ENCODE measurements at regions not wholly inside any gene's neighbourhood (a gene's known extent, or its start where the extent isn't known, plus 50 kb on each side); places are given as distances from the start of the nearest gene placed in this dataset.

DNA sequence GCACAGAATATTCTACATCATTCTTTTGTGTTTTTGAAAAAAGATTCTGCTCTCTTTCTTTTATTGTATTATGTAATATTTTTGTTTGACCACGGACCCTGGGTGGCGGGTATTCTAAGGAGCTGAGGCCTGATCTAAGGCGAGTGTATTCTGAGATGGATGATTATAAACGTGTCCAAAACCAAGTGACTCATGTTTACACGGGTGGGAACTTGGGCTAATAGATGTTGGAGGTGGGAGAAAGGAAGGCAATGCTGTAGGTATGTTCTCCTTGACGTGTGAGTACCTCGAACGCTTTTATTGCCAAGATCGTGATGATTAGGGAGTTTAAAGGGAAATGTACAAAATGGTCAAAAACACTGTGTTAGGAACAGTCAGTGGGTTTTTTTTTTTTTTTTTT is 188.9 kb upstream of the FAT1 start:
- DNase-seq: no peak
- in situ Hi-C loops (cut with MboI; ENCODE audit: low pct_ligation_motif_present in 1 of 4, low pct_unique_long_range_greater_than_20kb in 1 of 4, low sequenced_read_pairs in 3 of 4): no loop called here
- no peaks in the 10 kb centered on the region for H3K9me3 ChIP-seq
- no peaks in the 10 kb centered on the region for H3K27me3 ChIP-seq
- H3K4me1 ChIP-seq: no peaks in the 10 kb centered on the region
- 67 to 69% methylated on average over 5 to 9 of the region's 9 CpGs for WGBS, 2 donors (ENCODE audit: low coverage in 1 of 2)
- no peaks in the 10 kb centered on the region for H3K36me3 ChIP-seq
- TF ChIP-seq EP300 (IDR thresholded peaks at IDR 0.05; ENCODE audit: low read depth) (no peak), POLR2AphosphoS5 (IDR thresholded peaks at IDR 0.05) (no peak), POLR2A (IDR thresholded peaks at IDR 0.05) (no peak)
- TF ChIP-seq, protein P1, sequence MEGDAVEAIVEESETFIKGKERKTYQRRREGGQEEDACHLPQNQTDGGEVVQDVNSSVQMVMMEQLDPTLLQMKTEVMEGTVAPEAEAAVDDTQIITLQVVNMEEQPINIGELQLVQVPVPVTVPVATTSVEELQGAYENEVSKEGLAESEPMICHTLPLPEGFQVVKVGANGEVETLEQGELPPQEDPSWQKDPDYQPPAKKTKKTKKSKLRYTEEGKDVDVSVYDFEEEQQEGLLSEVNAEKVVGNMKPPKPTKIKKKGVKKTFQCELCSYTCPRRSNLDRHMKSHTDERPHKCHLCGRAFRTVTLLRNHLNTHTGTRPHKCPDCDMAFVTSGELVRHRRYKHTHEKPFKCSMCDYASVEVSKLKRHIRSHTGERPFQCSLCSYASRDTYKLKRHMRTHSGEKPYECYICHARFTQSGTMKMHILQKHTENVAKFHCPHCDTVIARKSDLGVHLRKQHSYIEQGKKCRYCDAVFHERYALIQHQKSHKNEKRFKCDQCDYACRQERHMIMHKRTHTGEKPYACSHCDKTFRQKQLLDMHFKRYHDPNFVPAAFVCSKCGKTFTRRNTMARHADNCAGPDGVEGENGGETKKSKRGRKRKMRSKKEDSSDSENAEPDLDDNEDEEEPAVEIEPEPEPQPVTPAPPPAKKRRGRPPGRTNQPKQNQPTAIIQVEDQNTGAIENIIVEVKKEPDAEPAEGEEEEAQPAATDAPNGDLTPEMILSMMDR (IDR thresholded peaks at IDR 0.05): no peak
- no peak overlapping the region for H3K27ac ChIP-seq
- intact Hi-C loops (cut with DNase I; ENCODE audit: low total_unique reads): no loop called here
- no peak overlapping the region for H3K4me3 ChIP-seq

DNA sequence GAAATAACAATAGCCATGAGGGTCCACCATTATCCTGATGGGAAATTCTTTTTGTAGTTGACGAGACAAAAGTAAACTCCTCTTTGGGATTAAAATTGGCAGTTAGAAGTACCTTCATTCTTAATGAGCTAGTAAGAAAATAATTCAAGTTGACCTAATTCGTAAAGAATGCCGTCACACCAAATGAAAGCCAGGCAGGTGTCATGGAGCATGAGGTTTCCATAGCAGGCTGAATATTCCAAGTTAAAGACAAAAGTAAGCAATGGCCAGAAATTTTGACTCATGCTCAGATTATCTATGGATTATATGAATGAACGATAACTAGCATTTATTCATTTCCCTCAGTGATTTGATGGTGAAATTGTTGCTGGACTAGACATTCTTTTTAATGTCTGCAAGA is 192.2 kb upstream of the FAT1 start:
- Histone ChIP-seq H3K27me3 (no peaks in the 10 kb centered on the region), H3K4me1 (no peaks in the 10 kb centered on the region), H3K4me3 (no peak overlapping the region), H3K36me3 (no peaks in the 10 kb centered on the region), H3K9me3 (no peaks in the 10 kb centered on the region), H3K27ac (no peak overlapping the region)
- DNase-seq: no peak
- intact Hi-C loops (cut with DNase I; ENCODE audit: low total_unique reads): no loop called here
- TF ChIP-seq, protein P1 (IDR thresholded peaks at IDR 0.05): no peak
- WGBS, 2 donors (ENCODE audit: low coverage in 1 of 2): 84 to 90% methylated on average over 4 of the region's 4 CpGs
- in situ Hi-C loops (cut with MboI; ENCODE audit: low pct_ligation_motif_present in 1 of 4, low pct_unique_long_range_greater_than_20kb in 1 of 4, low sequenced_read_pairs in 3 of 4): no loop called here

DNA sequence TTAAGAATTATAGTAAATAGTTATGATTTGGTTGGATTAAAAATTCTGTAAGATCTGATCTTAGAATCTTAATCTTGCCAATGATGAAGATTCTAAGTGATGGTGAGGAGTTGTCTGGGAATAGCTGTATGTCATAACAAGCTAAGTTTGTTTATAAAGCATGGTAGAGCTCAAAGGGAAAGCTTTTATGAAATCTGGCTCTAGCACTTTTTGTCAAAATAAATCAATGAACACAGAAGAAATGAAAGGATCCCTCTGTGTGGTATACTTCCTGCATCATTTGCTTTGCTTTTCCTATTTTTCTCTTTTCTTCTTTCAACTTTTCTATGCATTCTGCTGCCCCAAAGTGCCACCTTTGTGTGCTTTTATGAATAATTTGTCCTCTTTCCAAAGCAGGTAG is 193.5 kb upstream of the FAT1 start:
- H3K9me3 ChIP-seq: no peaks in the 10 kb centered on the region
- H3K27ac ChIP-seq: no peak overlapping the region
- in situ Hi-C loops (cut with MboI; ENCODE audit: low pct_ligation_motif_present in 1 of 4, low pct_unique_long_range_greater_than_20kb in 1 of 4, low sequenced_read_pairs in 3 of 4) (no loop called here), intact Hi-C loops (cut with DNase I; ENCODE audit: low total_unique reads) (no loop called here)
- H3K4me3 ChIP-seq: no peak overlapping the region
- TF ChIP-seq POLR2A (IDR thresholded peaks at IDR 0.05) (no peak), POLR2AphosphoS5 (IDR thresholded peaks at IDR 0.05) (no peak), EP300 (IDR thresholded peaks at IDR 0.05; ENCODE audit: low read depth) (no peak)
- TF ChIP-seq, protein P1 (IDR thresholded peaks at IDR 0.05): no peak
- no peaks in the 10 kb centered on the region for H3K27me3 ChIP-seq
- no peaks in the 10 kb centered on the region for H3K36me3 ChIP-seq
- H3K4me1 ChIP-seq: no peaks in the 10 kb centered on the region
- no peak for DNase-seq

DNA sequence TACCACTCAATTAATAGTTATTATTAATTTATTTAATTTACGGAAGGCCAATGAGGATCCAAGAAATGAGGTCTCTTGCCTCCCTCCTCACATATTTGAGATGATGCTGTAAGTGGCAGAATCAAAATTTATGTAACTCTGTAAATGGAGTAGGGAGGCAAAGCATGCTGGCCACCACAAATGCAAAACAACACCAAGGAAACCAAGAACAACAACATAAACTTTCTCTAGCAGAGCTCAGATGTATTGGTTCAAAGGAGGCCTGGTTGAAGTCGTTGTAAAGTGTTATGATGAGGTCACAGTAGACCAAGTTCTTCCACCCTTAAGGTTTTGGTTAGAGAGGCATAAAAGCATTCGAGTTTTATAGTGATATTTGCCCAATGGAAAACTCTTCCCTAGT is 194.8 kb upstream of the FAT1 start:
- no peak for DNase-seq
- Histone ChIP-seq H3K27ac (no peak overlapping the region), H3K4me1 (no peaks in the 10 kb centered on the region), H3K4me3 (no peak overlapping the region), H3K36me3 (no peaks in the 10 kb centered on the region), H3K9me3 (no peaks in the 10 kb centered on the region), H3K27me3 (no peaks in the 10 kb centered on the region)
- intact Hi-C loops (cut with DNase I; ENCODE audit: low total_unique reads) (no loop called here), in situ Hi-C loops (cut with MboI; ENCODE audit: low pct_ligation_motif_present in 1 of 4, low pct_unique_long_range_greater_than_20kb in 1 of 4, low sequenced_read_pairs in 3 of 4) (no loop called here)
- WGBS, 2 donors (ENCODE audit: low coverage in 1 of 2): 52 to 60% methylated on average over 2 to 3 of the region's 3 CpGs
- TF ChIP-seq, protein P1 (IDR thresholded peaks at IDR 0.05): no peak
- TF ChIP-seq POLR2A (IDR thresholded peaks at IDR 0.05): no peak
- no peak for TF ChIP-seq EP300 (IDR thresholded peaks at IDR 0.05; ENCODE audit: low read depth)
- TF ChIP-seq POLR2AphosphoS5 (IDR thresholded peaks at IDR 0.05): no peak

Data from transverse colon (tissue), 4 donors.